K562 (cell line): ENCODE measurements at regions not wholly inside any gene's neighbourhood (a gene's known extent, or its start where the extent isn't known, plus 50 kb on each side); places are given as distances from the start of the nearest gene placed in this dataset.

Experiments
- ATAC-seq: fragments of 200-7000 bp; cut with Tn5 transposase; 3 replicates; pipeline ENCODE4 v1.9.1; 2020; ENCODE audit warnings: moderate library complexity
- BruUV-seq: library from RNA; stranded (reverse); fragments of 400-500 nt; replicated peaks from 2 replicates; lab custom pipeline; 2021; lab: Mats Ljungman, UMichigan
- CTCF ChIA-PET: fragments of 300-600 bp; formaldehyde crosslinking; extraction: SDS; loops from one replicate; lab custom pipeline; 2021; ENCODE audit warnings: low intra/inter-chr PET ratio; lab: Yijun Ruan, JAX
- POLR2A ChIA-PET: fragments of 300-600, 350-650 bp; sonication (Branson Sonifier 250); formaldehyde crosslinking; extraction: SDS; loops from one replicate; lab custom pipeline; 2021; ENCODE audit warnings: antibody characterized with exemption, inconsistent platforms; lab: Yijun Ruan, JAX
- DNase-seq, 4 experiments: peaks; one replicate each; pipeline versions ENCODE4 v3.0.0 to v3.0.0-alpha.2; 2011 to 2018; ENCODE audit warnings: low spot score in 3 of 4, mixed read lengths in 3 of 4; ENCODE audit errors: extremely low read depth in 1 of 4
- FAIRE-seq: peaks from 2 replicates; lab custom pipeline; 2011; peaks lifted over from hg19 to GRCh38; lab: Jason Lieb, UNC
- H2AFZ ChIP-seq: 2 replicates; pipeline ENCODE4 v1.6.0; 2011; ENCODE audit warnings: low read depth, low read length, control low read depth, inconsistent platforms
- H3K27ac ChIP-seq: fragments of 200-600 bp; 3 replicates; pipeline ENCODE4 v1.8.0; 2011; ENCODE audit warnings: low read depth, mild to moderate bottlenecking, control low read depth, inconsistent platforms, low read length, moderate library complexity, mixed read lengths; ENCODE audit errors: extremely low read depth
- H3K27me3 ChIP-seq, 2 experiments: fragments of 300-600 bp in 1 of 2; 2 replicates in 1 of 2; 3 replicates in 1 of 2; pipeline versions ENCODE4 v1.6.0 to v1.8.0; 2011; ENCODE audit warnings: inconsistent platforms in 2 of 2, low read length in 2 of 2, mild to moderate bottlenecking in 1 of 2, mixed read lengths in 1 of 2, moderate library complexity in 1 of 2; ENCODE audit not compliant: control insufficient read depth in 2 of 2, insufficient read depth in 2 of 2
- H3K36me3 ChIP-seq: fragments of 300-600 bp; 3 replicates; pipeline ENCODE4 v1.8.0; 2011; ENCODE audit warnings: mild to moderate bottlenecking, low read length, inconsistent platforms; ENCODE audit not compliant: control insufficient read depth, insufficient read depth
- H3K4me1 ChIP-seq, 2 experiments: fragments of 200-600 bp in 1 of 2; replicated peaks in 1 of 2; 2 replicates in 1 of 2; 3 replicates in 1 of 2; pipeline versions ENCODE4 v1.5.1 to v1.8.0; 2011; ENCODE audit warnings: inconsistent platforms in 2 of 2, low read length in 2 of 2, mild to moderate bottlenecking in 1 of 2, mixed read lengths in 1 of 2, moderate library complexity in 1 of 2; ENCODE audit not compliant: control insufficient read depth in 2 of 2, insufficient read depth in 2 of 2
- H3K4me2 ChIP-seq: 2 replicates; pipeline ENCODE4 v1.6.1; 2011; ENCODE audit warnings: low read length, control low read depth, inconsistent platforms, mixed read lengths; ENCODE audit not compliant: insufficient read depth
- H3K4me3 ChIP-seq: fragments of 200-600 bp; sonication (generic), shearing (Covaris generic); 2 replicates; pipeline ENCODE4 v1.5.1; 2016; ENCODE audit warnings: control low read depth, inconsistent platforms
- H3K79me2 ChIP-seq: fragments of 200-600 bp; 3 replicates; pipeline ENCODE4 v1.8.0; 2011; ENCODE audit warnings: low read length, inconsistent platforms; ENCODE audit not compliant: control insufficient read depth, insufficient read depth
- H3K9ac ChIP-seq, 2 experiments: 2 replicates each; pipeline versions ENCODE4 v1.6.0 to v1.6.1; 2011; ENCODE audit warnings: low read depth in 2 of 2, low read length in 2 of 2, control low read depth in 1 of 2, inconsistent platforms in 1 of 2, mild to moderate bottlenecking in 1 of 2, mixed read lengths in 1 of 2; ENCODE audit not compliant: insufficient read depth in 1 of 2
- H3K9me1 ChIP-seq: one replicate; pipeline ENCODE4 v1.6.0; 2011; ENCODE audit warnings: inconsistent platforms, mild to moderate bottlenecking, low read length, moderate library complexity; ENCODE audit not compliant: control insufficient read depth, insufficient read depth
- H3K9me3 ChIP-seq: replicated peaks from 2 replicates; pipeline ENCODE4 v1.5.1; 2011; ENCODE audit warnings: low read depth, low read length, inconsistent platforms; ENCODE audit not compliant: control insufficient read depth, insufficient read depth
- H4K20me1 ChIP-seq: replicated peaks from 2 replicates; pipeline ENCODE4 v1.6.1; 2011; ENCODE audit warnings: low read length, inconsistent platforms, mixed read lengths; ENCODE audit not compliant: control insufficient read depth, insufficient read depth
- CBX3 ChIP-seq, 2 experiments: IDR thresholded peaks; 1 replicate in 1 of 2; 2 replicates in 1 of 2; pipeline ENCODE4 v1.6.1; 2012; ENCODE audit warnings: inconsistent platforms in 2 of 2, low read length in 2 of 2, borderline replicate concordance in 1 of 2, control low read depth in 1 of 2
- CCAR2 ChIP-seq: fragments of 200-400 bp; formaldehyde crosslinking; IDR thresholded peaks from 2 replicates; pipeline ENCODE4 v1.6.1; 2017; ENCODE audit warnings: mild to moderate bottlenecking, low read depth, low read length
- DACH1 ChIP-seq: fragments of 450-650 bp; IDR thresholded peaks from 2 replicates; pipeline ENCODE4 v1.6.1; 2018; ENCODE audit not compliant: partially characterized antibody
- FOSL1 ChIP-seq: fragments of 200-800 bp; sonication (Bioruptor generic); conservative IDR thresholded peaks from 2 replicates; pipeline ENCODE4 v1.6.1; 2016; ENCODE audit warnings: missing genetic modification characterization, missing compliant biosample characterization
- GTF2A2 ChIP-seq: IDR thresholded peaks from 2 replicates; pipeline ENCODE4 v1.6.1; 2016; ENCODE audit warnings: mild to moderate bottlenecking, missing genetic modification characterization, missing compliant biosample characterization
- NCOA1 ChIP-seq: fragments of 450-650 bp; IDR thresholded peaks from 2 replicates; pipeline ENCODE4 v1.6.1; 2016; ENCODE audit warnings: low read depth
- POU5F1 ChIP-seq: fragments of 150-350 bp; IDR thresholded peaks from 2 replicates; pipeline ENCODE4 v1.6.1; 2014; ENCODE audit warnings: borderline replicate concordance, low read length, low read depth, mild to moderate bottlenecking; ENCODE audit not compliant: partially characterized antibody
- ZNF263 ChIP-seq: sonication (generic); formaldehyde crosslinking; IDR thresholded peaks from 2 replicates; pipeline ENCODE4 v1.8.0; 2022; ENCODE audit warnings: mild to moderate bottlenecking, missing genetic modification reagents, borderline replicate concordance
- ZNF318 ChIP-seq, 2 experiments: fragments of 450-650 bp; IDR thresholded peaks; 2 replicates each; pipeline ENCODE4 v1.6.1; 2016; ENCODE audit warnings: mild to moderate bottlenecking in 2 of 2, borderline replicate concordance in 1 of 2, low read depth in 1 of 2, moderate library complexity in 1 of 2
- ZNF699 ChIP-seq: fragments of 250-450 bp; sonication (Bioruptor Pico); IDR thresholded peaks from 2 replicates; pipeline ENCODE4 v1.8.0; 2021; ENCODE audit warnings: mild to moderate bottlenecking, moderate library complexity; ENCODE audit not compliant: insufficient replicate concordance
- WGBS: fragments of 100-300 bp; shearing (Covaris generic); methylation state at CpG from one replicate; pipeline ENCODE4 v1.1.6; 2016; ENCODE audit warnings: low coverage, mixed read lengths; ENCODE audit not compliant: insufficient coverage; ENCODE audit errors: missing lambda C conversion rate; 5-methylcytosine and 5-hydroxymethylcytosine counted together
- in situ Hi-C: fragments of 300-500 bp; cut with MboI; formaldehyde crosslinking; loops from 4 replicates; pipeline ENCODE4 v1.15.0; 2018; ENCODE audit warnings: inconsistent platforms, mixed read lengths
- intact Hi-C: fragments of 100-400 bp; cut with micrococcal nuclease; formaldehyde crosslinking; loops from 2 replicates; pipeline ENCODE4 v1.14.2; 2022

- Histone ChIP-seq H4K20me1 (no peaks in the 10 kb centered on the region), H2AFZ (no peak overlapping the region), H3K9me3 (no peaks in the 10 kb centered on the region), H3K4me2 (no peak overlapping the region), H3K9ac (no peak overlapping the region), H3K4me3 (no peak overlapping the region), H3K9me1 (no peaks in the 10 kb centered on the region), H3K27me3 (peaks cover 9 to 21% of the 10 kb centered on the region in 2 experiments; a peak in 4 of 5 replicates)
- intact Hi-C loops: no loop called here
- FAIRE-seq: no peak
- ATAC-seq: no peak
- POLR2A ChIA-PET: interaction anchor here (0.5 to 1.2 kb wide), 3 partner anchors 17 to 60 kb away, joined by 3 to 4 read pairs (median 3); no protein-coding TSS in a partner anchor
- TF ChIP-seq CBX3 (IDR thresholded peaks at IDR 0.05; ENCODE audit: borderline replicate concordance in 1 of 2, low read length in 2 of 2): no peak
- TF ChIP-seq DACH1: no peak
- no peak for TF ChIP-seq CCAR2
- no peak for TF ChIP-seq ZNF263
- TF ChIP-seq GTF2A2 (tag): no peak
- no peak for TF ChIP-seq FOSL1 (tag)
- TF ChIP-seq ZNF699 (CRISPR knock-in tag): no peak
- TF ChIP-seq POU5F1: no peak
- TF ChIP-seq ZNF318 (IDR thresholded peaks at IDR 0.05; ENCODE audit: borderline replicate concordance in 1 of 2, low read depth in 1 of 2): no peak
- TF ChIP-seq NCOA1: no peak
- TF ChIP-seq, all 486 proteins: peak for 0
- CTCF ChIA-PET: no interaction called here
- 0% methylated on average over 4 of the region's 4 CpGs for WGBS
- Histone ChIP-seq H3K79me2 (no peaks in the 10 kb centered on the region), H3K4me1 (no peaks in the 10 kb centered on the region), H3K36me3 (no peaks in the 10 kb centered on the region), H3K27ac (no peak overlapping the region)
- in situ Hi-C loops: no loop called here
- DNase-seq: no peak
- BruUV-seq: no TSS peak
Measured at GRCh38 chr16:86124321-86124720, 225.4 kb downstream of the IRF8 start.
